HCT116 (cell line): ENCODE measurements at regions not wholly inside any gene's neighbourhood (a gene's known extent, or its start where the extent isn't known, plus 50 kb on each side); places are given as distances from the start of the nearest gene placed in this dataset.

Experiments used
- EZH2phosphoT487 ChIP-seq: fragments of 200-600 bp; IDR thresholded peaks from 2 replicates; pipeline ENCODE4 v1.6.1; 2018; ENCODE audit warnings: antibody characterized with exemption, borderline replicate concordance
- FOSL1 ChIP-seq: IDR thresholded peaks from 2 replicates; pipeline ENCODE4 v1.6.1; 2012; ENCODE audit warnings: low read depth
- POLR2AphosphoS5 ChIP-seq: IDR thresholded peaks from 2 replicates; pipeline ENCODE4 v1.6.1; 2011; ENCODE audit warnings: mild to moderate bottlenecking, low read depth, low read length, moderate library complexity
- SP1 ChIP-seq: IDR thresholded peaks from 2 replicates; pipeline ENCODE4 v1.6.1; 2012; ENCODE audit warnings: low read depth

DNA sequence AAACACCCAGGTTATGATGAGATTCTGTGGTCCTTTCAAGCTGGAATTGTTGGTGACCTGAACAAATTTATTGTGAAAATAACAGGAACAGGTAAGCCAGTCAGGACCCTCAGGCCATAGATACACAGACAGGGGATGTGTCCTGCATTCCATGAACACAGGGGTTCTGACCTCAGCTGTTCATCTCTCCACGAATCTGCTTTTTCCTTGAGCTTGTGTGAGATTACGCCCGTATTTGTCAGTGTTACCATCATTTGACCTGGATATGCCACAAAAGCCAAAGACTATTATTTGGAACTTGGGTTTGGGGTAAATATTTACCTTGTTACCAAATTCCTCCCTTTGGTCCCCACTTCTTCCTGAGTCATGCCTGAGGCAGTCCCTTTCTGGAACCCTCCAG, 288.9 kb downstream of the PREX1 start:
- TF ChIP-seq FOSL1 (no peak), POLR2AphosphoS5 (no peak), SP1 (no peak), EZH2phosphoT487 (no peak)
